ENCODE measurements at regions not wholly inside any gene's neighbourhood (a gene's known extent, or its start where the extent isn't known, plus 50 kb on each side); places are given as distances from the start of the nearest gene placed in this dataset.

GRCh38 chr2:145137211-145137610, 617.3 kb upstream of the ZEB2 start:
- DNase-seq: no peak

- DNase-seq: no peak
Measured at GRCh38 chr2:145136702-145137101, 616.8 kb upstream of the ZEB2 start.

- no peak for DNase-seq
Measured at GRCh38 chr2:145126146-145126545, 606.2 kb upstream of the ZEB2 start.

- DNase-seq: no peak
Measured at GRCh38 chr2:145124085-145124484, 604.2 kb upstream of the ZEB2 start.

GRCh38 chr2:145123606-145124005, 603.7 kb upstream of the ZEB2 start:
- no peak for DNase-seq

DNA sequence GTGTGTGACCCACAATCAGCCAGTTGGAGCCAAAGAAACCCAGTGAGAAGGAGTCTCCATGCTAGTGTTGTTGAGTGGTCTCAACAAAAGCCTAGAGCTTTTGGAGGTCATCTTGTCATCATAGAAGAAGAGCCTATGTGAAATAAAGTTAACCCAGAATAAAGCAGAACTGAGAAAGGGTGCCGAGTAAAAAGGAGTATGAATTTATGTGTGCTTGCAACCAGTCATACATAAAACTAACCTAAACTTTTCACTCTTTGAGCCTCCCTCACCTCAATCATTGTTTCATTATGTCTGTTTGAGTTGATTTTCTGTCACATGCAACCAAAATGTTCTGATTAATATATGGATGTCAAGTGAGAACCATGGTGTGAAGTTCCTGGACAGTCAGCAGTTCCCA, 599.3 kb upstream of the ZEB2 start:
- no peak for DNase-seq

- peak; percentile 43 for DNase-seq
Measured at GRCh38 chr2:145116834-145117725, 597.2 kb upstream of the ZEB2 start.

GRCh38 chr2:145116056-145116455, 596.1 kb upstream of the ZEB2 start:
- peak; percentile 58 for DNase-seq

DNA sequence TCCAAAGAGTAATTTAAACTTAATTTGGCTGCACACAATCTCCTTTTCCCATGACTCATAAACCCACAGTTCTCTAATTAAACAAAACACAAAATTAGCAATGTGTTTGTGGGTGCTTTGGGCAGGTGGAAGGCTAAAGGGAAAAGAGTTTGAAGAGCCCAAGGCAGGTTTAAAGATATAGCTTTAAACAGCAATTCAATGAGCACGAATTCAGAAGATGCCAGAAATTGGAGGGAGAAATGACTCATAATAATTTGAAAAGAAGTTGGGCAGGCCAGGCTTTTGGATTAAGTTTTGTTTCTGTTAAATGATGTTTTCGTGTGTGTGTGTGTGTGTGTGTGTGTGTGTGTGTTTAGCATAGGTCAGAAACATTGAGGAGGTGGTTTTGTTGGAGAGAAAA, 594.8 kb upstream of the ZEB2 start:
- DNase-seq: peak; percentile 42

- DNase-seq: no peak
Measured at GRCh38 chr2:145112467-145112866, 592.5 kb upstream of the ZEB2 start.

DNA sequence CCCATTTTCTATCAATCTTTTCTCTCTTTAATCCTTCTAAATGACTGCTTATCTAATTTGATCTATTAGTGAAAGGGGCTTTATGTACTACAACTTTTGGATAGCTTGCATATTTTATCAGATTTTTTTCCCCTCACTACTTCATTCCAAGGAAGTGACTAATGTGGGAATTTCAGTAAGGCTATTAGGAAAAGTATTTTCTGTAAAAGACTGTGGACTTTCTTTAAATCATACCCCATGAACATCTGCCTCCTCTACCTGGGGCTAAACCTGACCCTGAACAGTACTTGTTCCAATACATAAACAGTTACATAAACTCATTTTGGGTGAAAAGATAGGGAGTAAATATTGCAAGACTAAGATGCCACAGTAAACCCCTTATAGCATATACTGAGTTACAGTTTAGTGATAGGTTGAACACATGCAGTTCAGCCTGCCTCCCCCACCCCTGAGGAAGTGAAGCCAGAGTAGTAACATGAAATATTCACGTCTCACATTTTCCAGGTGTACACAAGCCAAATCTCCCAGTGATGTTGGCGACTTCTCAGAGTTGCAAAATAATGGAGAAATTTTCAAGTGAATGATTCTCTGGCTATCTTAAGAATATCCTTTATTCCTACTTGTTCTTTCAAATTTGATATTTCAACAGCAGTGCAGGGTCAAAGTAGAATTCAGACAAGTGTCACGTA, 590.9 kb upstream of the ZEB2 start:
- peak; percentile 79 for DNase-seq

DNA sequence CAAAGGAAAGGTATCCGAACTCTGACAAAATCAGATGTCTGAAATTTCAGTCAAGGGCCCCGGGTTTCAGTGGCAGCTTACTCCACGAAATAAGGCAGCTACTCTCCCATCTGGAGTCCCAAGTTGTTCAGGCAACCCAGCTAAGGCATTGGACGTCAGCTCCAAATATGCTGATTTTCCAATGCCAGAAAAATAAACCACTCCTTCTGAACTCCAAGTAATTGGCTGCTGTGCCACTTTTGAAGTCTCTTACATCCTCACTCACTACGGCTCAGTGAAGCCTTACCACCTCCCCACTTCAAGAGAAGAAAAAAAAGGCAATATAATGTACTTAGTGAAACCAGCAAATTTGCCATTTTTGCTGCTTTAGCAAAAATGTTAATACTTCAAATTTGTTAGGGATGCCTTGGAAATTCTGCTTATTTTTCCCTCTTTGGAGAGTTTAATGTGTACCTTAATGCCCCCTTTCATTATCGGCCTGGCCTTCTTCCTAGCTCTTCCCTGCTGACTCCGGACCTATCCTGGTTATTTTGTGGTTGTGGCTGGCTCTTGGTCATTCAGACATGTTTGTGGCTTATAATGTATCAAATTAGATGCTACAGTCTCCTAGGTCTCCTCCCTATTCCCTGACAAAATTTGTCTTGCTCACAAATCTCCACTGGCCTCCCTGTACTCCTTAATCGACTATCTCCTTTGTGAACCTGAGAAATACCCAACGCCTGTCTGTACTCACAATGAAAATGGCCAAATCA, 589.2 kb upstream of the ZEB2 start:
- DNase-seq: peak; percentile 4

- DNase-seq: peak; percentile 51
Measured at GRCh38 chr2:145108361-145108778, 588.5 kb upstream of the ZEB2 start.

- no peak for DNase-seq
Measured at GRCh38 chr2:145106293-145106692, 586.4 kb upstream of the ZEB2 start.

- DNase-seq: no peak
Measured at GRCh38 chr2:145102706-145103105, 582.8 kb upstream of the ZEB2 start.

DNA sequence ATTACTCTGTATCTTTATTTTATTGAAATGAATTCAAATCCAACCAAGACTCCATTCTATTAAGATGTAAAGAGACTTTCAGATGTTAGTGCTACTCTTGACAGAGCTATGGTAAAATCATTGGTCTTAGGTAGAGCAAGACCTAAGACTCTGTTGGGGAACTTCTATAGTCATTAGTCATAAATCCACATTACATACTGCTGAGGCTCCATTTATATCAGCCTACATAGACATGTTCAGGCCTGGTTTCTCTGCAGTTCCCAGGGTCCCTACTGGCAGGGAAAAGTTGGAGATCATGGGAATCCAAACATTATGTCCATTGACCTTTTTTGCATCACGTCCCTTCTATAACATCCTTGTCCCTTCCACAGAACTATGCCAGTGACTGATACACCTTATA, 580.4 kb upstream of the ZEB2 start:
- no peak for DNase-seq

- peak; percentile 70 for DNase-seq
Measured at GRCh38 chr2:145096582-145096981, 576.7 kb upstream of the ZEB2 start.

GRCh38 chr2:145095641-145096435, 575.9 kb upstream of the ZEB2 start:
- peak; percentile 91 for DNase-seq

DNA sequence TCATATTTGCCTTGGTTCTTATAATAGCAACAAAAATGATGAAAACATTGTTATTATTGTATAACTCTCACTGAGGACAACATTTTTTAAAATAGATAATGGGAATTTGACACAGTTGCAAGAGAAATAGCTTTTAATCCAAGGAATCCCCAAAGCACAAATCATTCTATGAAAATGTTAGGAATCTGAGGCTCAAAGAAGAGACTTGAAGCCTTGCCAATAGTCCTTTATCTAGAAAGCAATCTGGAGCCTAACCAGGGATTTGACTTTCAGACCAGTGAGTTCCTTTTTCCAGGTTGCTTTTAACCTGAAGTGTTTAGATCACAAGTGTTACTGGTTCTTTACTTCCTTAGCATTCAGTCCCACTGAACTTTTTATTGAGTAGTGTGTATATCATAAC, 574.5 kb upstream of the ZEB2 start:
- DNase-seq: peak; percentile 81

GRCh38 chr2:145091967-145092366, 572.0 kb upstream of the ZEB2 start:
- peak; percentile 61 for DNase-seq

GRCh38 chr2:145090841-145091761, 571.2 kb upstream of the ZEB2 start:
- peak; percentile 85 for DNase-seq

All from fibroblast of skin of right biceps (primary cell).